ENCODE measurements at regions not wholly inside any gene's neighbourhood (a gene's known extent, or its start where the extent isn't known, plus 50 kb on each side); places are given as distances from the start of the nearest gene placed in this dataset.

DNA sequence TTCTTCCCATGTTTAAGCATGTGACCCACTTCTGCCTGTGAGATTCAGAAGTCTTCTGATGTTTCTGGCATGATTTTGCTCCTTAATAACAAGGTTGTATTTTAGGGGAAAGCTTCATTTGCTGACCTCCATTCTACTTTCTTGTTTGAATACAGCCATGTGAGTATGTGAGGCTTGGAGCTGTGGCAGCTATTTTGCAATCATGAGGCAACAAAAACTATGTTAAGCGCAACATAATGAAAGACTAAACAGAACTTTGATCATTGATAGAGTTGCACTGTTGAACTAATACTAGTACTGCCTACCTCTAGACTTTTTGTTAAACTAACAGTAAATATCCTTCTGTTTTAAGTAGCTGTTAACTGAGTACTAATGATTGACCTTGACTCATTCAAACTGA lies 203.8 kb upstream of the FAM3C start:
- TF ChIP-seq, protein P1, sequence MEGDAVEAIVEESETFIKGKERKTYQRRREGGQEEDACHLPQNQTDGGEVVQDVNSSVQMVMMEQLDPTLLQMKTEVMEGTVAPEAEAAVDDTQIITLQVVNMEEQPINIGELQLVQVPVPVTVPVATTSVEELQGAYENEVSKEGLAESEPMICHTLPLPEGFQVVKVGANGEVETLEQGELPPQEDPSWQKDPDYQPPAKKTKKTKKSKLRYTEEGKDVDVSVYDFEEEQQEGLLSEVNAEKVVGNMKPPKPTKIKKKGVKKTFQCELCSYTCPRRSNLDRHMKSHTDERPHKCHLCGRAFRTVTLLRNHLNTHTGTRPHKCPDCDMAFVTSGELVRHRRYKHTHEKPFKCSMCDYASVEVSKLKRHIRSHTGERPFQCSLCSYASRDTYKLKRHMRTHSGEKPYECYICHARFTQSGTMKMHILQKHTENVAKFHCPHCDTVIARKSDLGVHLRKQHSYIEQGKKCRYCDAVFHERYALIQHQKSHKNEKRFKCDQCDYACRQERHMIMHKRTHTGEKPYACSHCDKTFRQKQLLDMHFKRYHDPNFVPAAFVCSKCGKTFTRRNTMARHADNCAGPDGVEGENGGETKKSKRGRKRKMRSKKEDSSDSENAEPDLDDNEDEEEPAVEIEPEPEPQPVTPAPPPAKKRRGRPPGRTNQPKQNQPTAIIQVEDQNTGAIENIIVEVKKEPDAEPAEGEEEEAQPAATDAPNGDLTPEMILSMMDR (conservative IDR thresholded peaks at IDR 0.05), result no peak
- no peak overlapping the region for H3K27ac Mint-ChIP-seq (ENCODE audit: unreplicated experiment)
- DNase-seq (ENCODE audit: low read depth, low spot score), result no peak
- H3K4me3 Mint-ChIP-seq, result no peak overlapping the region
- peaks cover 3% of the 10 kb centered on the region for H3K36me3 Mint-ChIP-seq (ENCODE audit: low read depth)
- peaks cover 8% of the 10 kb centered on the region for H3K9me3 Mint-ChIP-seq
- H3K4me1 Mint-ChIP-seq, result peaks cover 15% of the 10 kb centered on the region
- H3K27me3 Mint-ChIP-seq (ENCODE audit: low read depth), result no peaks in the 10 kb centered on the region

DNA sequence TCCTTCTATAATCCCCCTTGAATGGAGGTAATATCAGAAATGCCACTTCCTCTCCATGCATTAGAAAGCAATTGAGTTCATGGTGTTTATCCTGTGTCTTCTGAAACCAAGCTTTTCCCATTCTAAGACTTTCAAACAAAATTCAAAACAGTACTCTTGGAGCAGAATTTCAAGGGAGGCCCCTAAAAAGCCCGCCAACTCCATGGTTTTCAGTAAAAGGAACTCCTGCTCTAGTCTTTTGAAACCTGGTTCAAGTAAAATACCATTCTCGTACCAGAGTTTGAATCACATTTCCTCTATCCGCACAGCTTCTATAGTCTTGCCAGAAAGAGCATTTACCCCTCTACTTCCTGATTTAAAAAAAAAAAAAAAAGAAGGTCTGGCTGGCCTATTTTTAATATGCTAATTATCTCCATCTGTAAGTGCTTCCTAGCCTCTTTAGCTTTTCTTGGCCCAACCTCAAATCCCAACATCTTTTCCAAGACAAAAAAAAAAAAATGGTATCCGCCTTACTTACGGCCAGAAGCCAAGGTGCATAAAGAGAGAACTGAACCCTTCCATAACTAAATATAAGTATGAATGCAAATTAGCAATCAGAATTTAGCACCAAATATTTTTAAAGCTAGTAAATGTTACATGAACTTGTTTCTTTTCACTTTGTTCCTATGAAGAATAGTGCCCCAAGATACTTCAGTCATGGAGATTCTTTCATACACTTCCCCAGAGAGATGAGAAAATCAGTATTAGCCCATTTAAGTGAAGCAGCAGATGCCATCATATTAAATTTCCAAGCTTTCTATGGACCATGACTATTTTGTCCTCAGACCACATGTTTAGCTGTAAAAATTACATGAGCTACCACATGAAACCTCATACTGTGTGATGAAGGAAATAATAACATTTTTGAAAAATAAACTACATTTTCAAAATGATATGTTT lies 199.9 kb upstream of the FAM3C start:
- no peaks in the 10 kb centered on the region for H3K4me1 Mint-ChIP-seq
- no peak for DNase-seq (ENCODE audit: low read depth, low spot score)
- H3K27me3 Mint-ChIP-seq (ENCODE audit: low read depth), result no peaks in the 10 kb centered on the region
- TF ChIP-seq, protein P1 (conservative IDR thresholded peaks at IDR 0.05), result no peak
- H3K36me3 Mint-ChIP-seq (ENCODE audit: low read depth), result peaks cover 7% of the 10 kb centered on the region
- H3K27ac Mint-ChIP-seq (ENCODE audit: unreplicated experiment), result no peak overlapping the region
- H3K4me3 Mint-ChIP-seq, result no peak overlapping the region
- peaks cover 11% of the 10 kb centered on the region for H3K9me3 Mint-ChIP-seq

DNA sequence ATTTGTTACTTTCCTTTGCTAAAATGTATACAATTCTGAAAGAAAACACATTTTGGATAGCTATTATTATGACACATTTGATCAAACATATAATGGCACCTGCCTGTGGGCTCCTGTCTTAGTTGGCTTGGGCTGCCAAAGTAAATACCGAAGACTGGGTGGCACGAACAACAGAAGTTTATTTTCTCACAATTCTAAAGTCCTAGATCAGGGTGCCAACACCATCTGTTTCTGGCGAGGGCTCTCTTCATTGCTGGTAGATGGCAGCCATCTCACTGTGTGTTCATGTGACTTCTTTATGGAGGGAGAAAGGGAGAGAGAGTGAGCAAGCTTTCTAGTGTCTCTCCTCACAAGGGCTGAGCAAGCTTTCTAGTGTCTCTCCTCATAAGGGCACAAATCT lies 195.8 kb upstream of the FAM3C start:
- no peaks in the 10 kb centered on the region for H3K4me1 Mint-ChIP-seq
- no peak for DNase-seq (ENCODE audit: low read depth, low spot score)
- no peak overlapping the region for H3K4me3 Mint-ChIP-seq
- TF ChIP-seq, protein P1 (conservative IDR thresholded peaks at IDR 0.05), result no peak
- H3K9me3 Mint-ChIP-seq, result peaks cover 8% of the 10 kb centered on the region
- no peaks in the 10 kb centered on the region for H3K27me3 Mint-ChIP-seq (ENCODE audit: low read depth)
- no peak overlapping the region for H3K27ac Mint-ChIP-seq (ENCODE audit: unreplicated experiment)
- H3K36me3 Mint-ChIP-seq (ENCODE audit: low read depth), result peaks cover 5% of the 10 kb centered on the region

DNA sequence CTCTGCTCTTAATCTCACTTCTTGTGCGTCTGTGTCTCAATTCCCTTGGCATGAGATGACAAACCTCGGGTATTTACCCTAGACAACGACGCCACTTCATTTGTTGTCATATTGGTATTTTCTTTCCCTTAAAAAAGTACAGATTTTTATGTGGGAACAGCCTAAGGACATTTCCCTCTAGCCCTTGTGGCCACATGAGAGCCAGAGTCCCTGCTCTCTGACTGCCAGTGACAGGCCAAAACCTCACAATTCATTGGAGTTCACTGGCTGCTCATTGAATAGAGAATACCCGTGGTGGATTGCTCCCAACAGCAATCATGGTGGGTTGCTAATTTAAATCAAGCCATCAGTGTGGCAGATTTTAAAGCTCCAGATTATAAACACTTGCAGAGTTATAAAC lies 191.3 kb upstream of the FAM3C start:
- H3K4me3 Mint-ChIP-seq, result no peak overlapping the region
- H3K27me3 Mint-ChIP-seq (ENCODE audit: low read depth), result no peaks in the 10 kb centered on the region
- no peak for DNase-seq (ENCODE audit: low read depth, low spot score)
- TF ChIP-seq, protein P1 (conservative IDR thresholded peaks at IDR 0.05), result no peak
- H3K36me3 Mint-ChIP-seq (ENCODE audit: low read depth), result peaks cover 5% of the 10 kb centered on the region
- no peaks in the 10 kb centered on the region for H3K4me1 Mint-ChIP-seq
- no peak overlapping the region for H3K27ac Mint-ChIP-seq (ENCODE audit: unreplicated experiment)
- H3K9me3 Mint-ChIP-seq, result peaks cover 2% of the 10 kb centered on the region

DNA sequence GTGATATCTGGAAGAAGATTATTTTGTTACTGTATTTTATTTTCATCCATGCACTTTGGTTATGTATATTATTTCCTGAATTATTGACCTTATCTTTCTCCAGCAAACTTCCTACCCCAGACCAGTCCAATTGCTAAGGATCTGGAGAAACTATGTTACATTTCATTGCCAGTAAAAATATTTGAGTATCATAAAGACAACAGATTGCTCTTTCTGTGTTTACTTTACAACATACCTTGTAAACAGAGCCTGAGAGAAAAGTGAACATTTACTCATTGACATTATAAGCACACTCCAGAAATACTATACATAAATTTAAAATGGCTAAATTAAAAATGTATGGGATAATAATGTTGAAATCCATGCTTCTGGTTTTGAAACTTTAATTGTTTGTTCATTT lies 186.2 kb upstream of the FAM3C start:
- H3K27me3 Mint-ChIP-seq (ENCODE audit: low read depth), result peaks cover 2% of the 10 kb centered on the region
- peaks cover 4% of the 10 kb centered on the region for H3K4me1 Mint-ChIP-seq

More for the DNA sequence above, 186.2 kb upstream of the FAM3C start:
- DNase-seq (ENCODE audit: low read depth, low spot score), result no peak
- H3K27ac Mint-ChIP-seq (ENCODE audit: unreplicated experiment), result no peak overlapping the region
- no peaks in the 10 kb centered on the region for H3K9me3 Mint-ChIP-seq
- TF ChIP-seq, protein P1 (conservative IDR thresholded peaks at IDR 0.05), result no peak
- no peak overlapping the region for H3K4me3 Mint-ChIP-seq
- H3K36me3 Mint-ChIP-seq (ENCODE audit: low read depth), result no peaks in the 10 kb centered on the region

All from neural crest cell (in vitro differentiated cells).